Loucy (cell line): ENCODE measurements at regions not wholly inside any gene's neighbourhood (a gene's known extent, or its start where the extent isn't known, plus 50 kb on each side); places are given as distances from the start of the nearest gene placed in this dataset.

Experiments
- EZH2phosphoT487 ChIP-seq: fragments of 200-600 bp; IDR thresholded peaks from 2 replicates; pipeline ENCODE4 v1.6.1; 2018; ENCODE audit warnings: antibody characterized with exemption, mild to moderate bottlenecking, moderate library complexity, borderline replicate concordance
- TF ChIP-seq, protein P1 (sequence below): fragments of 200-600 bp; sonication (generic); conservative IDR thresholded peaks from 2 replicates; pipeline ENCODE4 v1.5.1; 2014; ENCODE audit warnings: mild to moderate bottlenecking, antibody characterized with exemption, low read length

DNA sequence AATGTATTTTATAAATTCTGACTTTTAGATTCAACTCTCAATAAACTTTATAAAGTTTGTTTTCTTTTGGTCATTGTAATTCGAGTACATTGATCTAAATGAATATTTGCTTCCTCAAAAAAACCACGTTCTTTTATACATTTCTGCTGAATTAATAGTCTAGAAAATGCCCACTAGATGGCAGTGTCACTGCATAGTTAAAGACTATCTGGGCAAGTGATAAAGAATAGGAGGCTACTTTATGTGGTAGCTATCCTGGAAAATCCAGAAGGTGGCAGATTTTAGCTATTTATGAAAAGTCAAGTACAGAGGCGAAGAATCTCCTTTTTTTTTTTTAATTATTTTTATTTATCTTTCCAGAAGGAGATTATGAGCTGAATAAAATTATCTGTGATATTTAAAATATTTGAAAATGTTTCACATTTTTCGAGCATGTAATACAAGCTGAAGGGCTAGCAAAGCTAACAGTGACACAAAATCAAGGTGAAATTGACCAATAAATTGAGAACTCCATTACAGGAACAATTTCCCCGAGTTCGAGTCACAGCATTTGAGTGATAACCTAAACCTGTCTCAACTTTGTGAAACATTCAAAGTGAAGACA lies 221.8 kb downstream of the OLFM4 start:
- TF ChIP-seq, protein P1, sequence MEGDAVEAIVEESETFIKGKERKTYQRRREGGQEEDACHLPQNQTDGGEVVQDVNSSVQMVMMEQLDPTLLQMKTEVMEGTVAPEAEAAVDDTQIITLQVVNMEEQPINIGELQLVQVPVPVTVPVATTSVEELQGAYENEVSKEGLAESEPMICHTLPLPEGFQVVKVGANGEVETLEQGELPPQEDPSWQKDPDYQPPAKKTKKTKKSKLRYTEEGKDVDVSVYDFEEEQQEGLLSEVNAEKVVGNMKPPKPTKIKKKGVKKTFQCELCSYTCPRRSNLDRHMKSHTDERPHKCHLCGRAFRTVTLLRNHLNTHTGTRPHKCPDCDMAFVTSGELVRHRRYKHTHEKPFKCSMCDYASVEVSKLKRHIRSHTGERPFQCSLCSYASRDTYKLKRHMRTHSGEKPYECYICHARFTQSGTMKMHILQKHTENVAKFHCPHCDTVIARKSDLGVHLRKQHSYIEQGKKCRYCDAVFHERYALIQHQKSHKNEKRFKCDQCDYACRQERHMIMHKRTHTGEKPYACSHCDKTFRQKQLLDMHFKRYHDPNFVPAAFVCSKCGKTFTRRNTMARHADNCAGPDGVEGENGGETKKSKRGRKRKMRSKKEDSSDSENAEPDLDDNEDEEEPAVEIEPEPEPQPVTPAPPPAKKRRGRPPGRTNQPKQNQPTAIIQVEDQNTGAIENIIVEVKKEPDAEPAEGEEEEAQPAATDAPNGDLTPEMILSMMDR, result peak; percentile 91
- TF ChIP-seq EZH2phosphoT487, result no peak
